ENCODE measurements at regions not wholly inside any gene's neighbourhood (a gene's known extent, or its start where the extent isn't known, plus 50 kb on each side); places are given as distances from the start of the nearest gene placed in this dataset.
"Not testable (repeated sequence)": the region's sequence is repeated elsewhere in the genome, so short reads cannot be mapped to it uniquely, and the experiment has no call there.

- TF ChIP-seq CTCF, EP300 (IDR thresholded peaks at IDR 0.05): not testable (repeated sequence)
Measured at GRCh38 chr15:28789401-28790114, 58.9 kb downstream of the GOLGA6L7 start.
